ENCODE measurements at regions not wholly inside any gene's neighbourhood (a gene's known extent, or its start where the extent isn't known, plus 50 kb on each side); places are given as distances from the start of the nearest gene placed in this dataset.

DNA sequence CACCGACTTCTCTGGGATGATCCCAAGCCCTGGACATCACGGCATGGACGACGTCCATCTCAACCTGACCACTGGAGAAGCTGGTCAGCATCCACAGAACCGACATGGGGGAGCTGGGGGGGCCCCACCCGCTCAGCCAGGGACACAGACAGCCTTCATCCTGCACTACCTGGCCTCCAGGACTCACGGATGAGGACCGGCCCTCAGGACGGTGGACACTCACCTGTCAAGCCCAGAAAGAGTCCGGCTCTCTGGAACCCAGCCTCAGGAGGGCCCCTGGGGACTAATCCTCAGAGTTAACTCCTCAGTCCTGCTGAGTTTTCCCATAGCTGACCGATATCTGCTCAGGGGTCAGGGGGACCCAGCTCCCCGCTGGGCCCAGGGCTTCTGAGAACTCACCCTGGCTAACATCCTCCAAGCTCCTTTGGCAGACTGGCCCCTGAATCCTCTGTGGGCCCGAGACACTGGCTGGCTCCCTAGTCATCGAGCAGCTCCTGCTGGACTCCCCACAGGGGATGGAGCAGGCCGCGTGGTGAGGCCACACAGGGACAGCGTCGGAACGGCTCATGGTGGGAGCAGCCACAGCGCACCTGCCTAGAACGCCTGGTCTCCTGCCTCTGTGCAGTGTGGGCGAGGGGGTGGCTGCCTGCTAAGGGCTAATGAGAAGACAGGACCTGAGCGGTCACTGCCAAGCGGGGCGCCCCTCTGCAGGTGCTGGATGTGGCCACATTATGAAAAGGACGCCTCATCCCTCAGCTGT, 649.2 kb downstream of the BRD1 start:
- ChIA-PET POLR2A (no interaction called here), CTCF (no interaction called here)
- Histone ChIP-seq H3K27ac (ENCODE audit: low read length) (no peak overlapping the region), H3K4me3 (ENCODE audit: control insufficient read depth in 1 of 2, extremely low read depth in 1 of 2, low read length in 1 of 2) (no peak overlapping the region), H3K36me3 (ENCODE audit: control insufficient read depth in 2 of 2, extremely low read depth in 1 of 2, insufficient read depth in 1 of 2, low read length in 1 of 2) (no peaks in the 10 kb centered on the region), H3K9me3 (no peaks in the 10 kb centered on the region), H3K4me1 (ENCODE audit: control insufficient read depth in 1 of 2, extremely low read depth in 1 of 2, insufficient read depth in 2 of 2, low read length in 2 of 2) (no peaks in the 10 kb centered on the region), H3K27me3 (replicated peaks in 1 of 2; ENCODE audit: control insufficient read depth in 2 of 2, extremely low read depth in 1 of 2, insufficient read depth in 2 of 2, low read length in 1 of 2) (peaks cover 0 to 20% of the 10 kb centered on the region in 2 experiments)
- H3K4me3 Mint-ChIP-seq = no peak overlapping the region
- 82% methylated on average over 21 of the region's 26 CpGs for WGBS (ENCODE audit: insufficient coverage)
- no peaks in the 10 kb centered on the region for H3K9me3 Mint-ChIP-seq
- ATAC-seq (replicated peaks in 1 of 4) (no peak), DNase-seq (no peak)
- H3K27me3 Mint-ChIP-seq = peaks cover 22 to 23% of the 10 kb centered on the region in 2 donors
- H3K4me1 Mint-ChIP-seq = no peaks in the 10 kb centered on the region
- no peaks in the 10 kb centered on the region for H3K36me3 Mint-ChIP-seq
- no peak overlapping the region for H3K27ac Mint-ChIP-seq

- H3K9me3 ChIP-seq = no peaks in the 10 kb centered on the region
- no peak overlapping the region for H3K27ac ChIP-seq (ENCODE audit: low read length)
- Mint-ChIP-seq H3K27me3 (peaks cover 17 to 18% of the 10 kb centered on the region in 2 donors), H3K4me3 (no peak overlapping the region), H3K36me3 (no peaks in the 10 kb centered on the region), H3K9me3 (peaks cover 0 to under 1% (median 0%) of the 10 kb centered on the region in 3 donors), H3K4me1 (no peaks in the 10 kb centered on the region), H3K27ac (no peak overlapping the region)
- CTCF ChIA-PET = no interaction called here
- H3K4me1 ChIP-seq (ENCODE audit: control insufficient read depth in 1 of 2, extremely low read depth in 1 of 2, insufficient read depth in 2 of 2, low read length in 2 of 2) = no peaks in the 10 kb centered on the region
- POLR2A ChIA-PET = no interaction called here
- no peak overlapping the region for H3K4me3 ChIP-seq (ENCODE audit: control insufficient read depth in 1 of 2, extremely low read depth in 1 of 2, low read length in 1 of 2)
- ATAC-seq (replicated peaks in 1 of 4) (no peak), DNase-seq (no peak)
- peaks cover 0 to 20% of the 10 kb centered on the region in 2 experiments for H3K27me3 ChIP-seq (replicated peaks in 1 of 2; ENCODE audit: control insufficient read depth in 2 of 2, extremely low read depth in 1 of 2, insufficient read depth in 2 of 2, low read length in 1 of 2)
- 75% methylated on average over 11 of the region's 12 CpGs for WGBS (ENCODE audit: insufficient coverage)
- no peaks in the 10 kb centered on the region for H3K36me3 ChIP-seq (ENCODE audit: control insufficient read depth in 2 of 2, extremely low read depth in 1 of 2, insufficient read depth in 1 of 2, low read length in 1 of 2)
These were observed 650.0 kb downstream of the BRD1 start for GRCh38 chr22:49177666-49178065.

GRCh38 chr22:49176956-49177355, 650.7 kb downstream of the BRD1 start:
- ChIA-PET POLR2A (no interaction called here), CTCF (no interaction called here)
- Histone ChIP-seq H3K36me3 (ENCODE audit: control insufficient read depth in 2 of 2, extremely low read depth in 1 of 2, insufficient read depth in 1 of 2, low read length in 1 of 2) (no peaks in the 10 kb centered on the region), H3K27ac (ENCODE audit: low read length) (no peak overlapping the region), H3K9me3 (no peaks in the 10 kb centered on the region), H3K4me3 (ENCODE audit: control insufficient read depth in 1 of 2, extremely low read depth in 1 of 2, low read length in 1 of 2) (no peak overlapping the region), H3K27me3 (replicated peaks in 1 of 2; ENCODE audit: control insufficient read depth in 2 of 2, extremely low read depth in 1 of 2, insufficient read depth in 2 of 2, low read length in 1 of 2) (peaks cover 0 to 20% of the 10 kb centered on the region in 2 experiments), H3K4me1 (ENCODE audit: control insufficient read depth in 1 of 2, extremely low read depth in 1 of 2, insufficient read depth in 2 of 2, low read length in 2 of 2) (no peaks in the 10 kb centered on the region)
- Mint-ChIP-seq H3K36me3 (no peaks in the 10 kb centered on the region), H3K4me1 (no peaks in the 10 kb centered on the region), H3K9me3 (peaks cover 0 to 6% (median under 1%) of the 10 kb centered on the region in 3 donors), H3K4me3 (no peak overlapping the region), H3K27ac (no peak overlapping the region), H3K27me3 (peaks cover 14 to 15% of the 10 kb centered on the region in 2 donors)
- WGBS (ENCODE audit: insufficient coverage) = no CpG with 5 or more reads among the region's 6 CpGs
- ATAC-seq (replicated peaks in 1 of 4) (no peak), DNase-seq (no peak)

DNA sequence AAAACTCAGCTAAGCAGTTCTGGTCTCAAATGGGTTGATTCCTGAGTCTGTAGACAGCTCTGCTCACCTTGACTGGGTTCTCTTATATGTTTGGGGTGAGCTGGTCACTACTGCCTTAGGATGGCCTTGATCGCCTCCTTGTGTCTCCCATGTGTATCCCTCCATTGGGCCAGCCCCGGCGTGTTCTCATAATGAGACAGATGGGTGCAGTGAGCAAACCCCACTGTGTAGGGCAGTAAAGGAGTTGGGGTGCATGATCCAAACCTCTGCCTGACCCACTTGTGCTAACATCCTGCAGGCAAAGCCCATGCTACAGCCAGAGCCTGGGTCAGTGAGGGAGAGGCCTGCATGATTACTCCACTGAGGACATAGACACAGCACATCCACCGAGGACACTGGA, 657.6 kb downstream of the BRD1 start:
- no peak overlapping the region for H3K27ac Mint-ChIP-seq
- WGBS (ENCODE audit: insufficient coverage) = 100% methylated on average over 1 of the region's 4 CpGs
- H3K27me3 ChIP-seq (replicated peaks in 1 of 2; ENCODE audit: control insufficient read depth in 2 of 2, extremely low read depth in 1 of 2, insufficient read depth in 2 of 2, low read length in 1 of 2) = peaks cover 0 to 14% of the 10 kb centered on the region in 2 experiments
- no peaks in the 10 kb centered on the region for H3K4me1 Mint-ChIP-seq
- no peak overlapping the region for H3K4me3 Mint-ChIP-seq
- no peaks in the 10 kb centered on the region for H3K36me3 ChIP-seq (ENCODE audit: control insufficient read depth in 2 of 2, extremely low read depth in 1 of 2, insufficient read depth in 1 of 2, low read length in 1 of 2)
- no peaks in the 10 kb centered on the region for H3K9me3 ChIP-seq
- H3K27ac ChIP-seq (ENCODE audit: low read length) = no peak overlapping the region
- CTCF ChIA-PET = no interaction called here
- H3K9me3 Mint-ChIP-seq = peaks cover 2 to 15% (median 10%) of the 10 kb centered on the region in 3 donors
- no peak for DNase-seq
- no peaks in the 10 kb centered on the region for H3K4me1 ChIP-seq (ENCODE audit: control insufficient read depth in 1 of 2, extremely low read depth in 1 of 2, insufficient read depth in 2 of 2, low read length in 2 of 2)
- no peak for ATAC-seq (replicated peaks in 1 of 4)
- H3K36me3 Mint-ChIP-seq = no peaks in the 10 kb centered on the region
- POLR2A ChIA-PET = interaction anchor here in 1 of 2 donors (0.6 kb wide), 1 partner anchor 1724 kb away, joined by 3 read pairs; no protein-coding TSS in a partner anchor
- peaks cover 0 to 3% of the 10 kb centered on the region in 2 donors for H3K27me3 Mint-ChIP-seq
- no peak overlapping the region for H3K4me3 ChIP-seq (ENCODE audit: control insufficient read depth in 1 of 2, extremely low read depth in 1 of 2, low read length in 1 of 2)

GRCh38 chr22:49169074-49169744, 658.5 kb downstream of the BRD1 start:
- no peaks in the 10 kb centered on the region for H3K4me1 ChIP-seq (ENCODE audit: control insufficient read depth in 1 of 2, extremely low read depth in 1 of 2, insufficient read depth in 2 of 2, low read length in 2 of 2)
- 66% methylated on average over 12 of the region's 16 CpGs for WGBS (ENCODE audit: insufficient coverage)
- peaks cover 2 to 15% (median 10%) of the 10 kb centered on the region in 3 donors for H3K9me3 Mint-ChIP-seq
- DNase-seq (no peak), ATAC-seq (replicated peaks in 1 of 4) (no peak)
- no peak overlapping the region for H3K27ac Mint-ChIP-seq
- H3K9me3 ChIP-seq = no peaks in the 10 kb centered on the region
- H3K27me3 ChIP-seq (replicated peaks in 1 of 2; ENCODE audit: control insufficient read depth in 2 of 2, extremely low read depth in 1 of 2, insufficient read depth in 2 of 2, low read length in 1 of 2) = peaks cover 0 to 17% of the 10 kb centered on the region in 2 experiments
- H3K4me3 Mint-ChIP-seq = no peak overlapping the region
- H3K4me1 Mint-ChIP-seq = no peaks in the 10 kb centered on the region
- ChIA-PET CTCF (no interaction called here), POLR2A (no interaction called here)
- no peak overlapping the region for H3K27ac ChIP-seq (ENCODE audit: low read length)
- H3K36me3 ChIP-seq (ENCODE audit: control insufficient read depth in 2 of 2, extremely low read depth in 1 of 2, insufficient read depth in 1 of 2, low read length in 1 of 2) = no peaks in the 10 kb centered on the region
- H3K27me3 Mint-ChIP-seq = peaks cover 0 to 3% of the 10 kb centered on the region in 2 donors
- H3K4me3 ChIP-seq (ENCODE audit: control insufficient read depth in 1 of 2, extremely low read depth in 1 of 2, low read length in 1 of 2) = no peak overlapping the region
- H3K36me3 Mint-ChIP-seq = no peaks in the 10 kb centered on the region

DNA sequence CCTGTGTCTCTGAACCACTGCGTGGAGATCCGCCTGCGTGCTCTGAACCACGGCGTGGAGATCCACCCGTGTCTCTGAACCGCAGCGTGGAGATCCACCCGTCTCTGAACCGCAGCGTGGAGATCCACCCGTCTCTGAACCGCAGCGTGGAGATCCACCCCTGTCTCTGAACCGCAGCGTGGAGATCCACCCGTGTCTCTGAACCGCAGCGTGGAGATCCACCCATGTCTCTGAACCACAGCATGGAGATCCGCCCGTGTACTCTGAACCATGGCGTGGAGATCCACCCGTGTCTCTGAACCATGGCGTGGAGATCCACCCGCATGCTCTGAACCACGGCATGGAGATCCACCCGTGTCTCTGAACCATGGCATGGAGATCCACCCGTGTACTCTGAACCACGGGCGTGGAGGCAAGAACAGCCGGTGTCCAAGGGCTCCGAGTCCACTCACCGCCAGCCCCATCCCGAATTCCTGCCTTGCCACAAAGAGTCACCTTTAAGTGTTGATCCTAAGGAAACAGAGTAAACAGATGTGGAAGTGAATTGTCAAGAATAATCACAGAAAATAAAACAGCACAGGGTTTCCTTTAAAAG, 659.4 kb downstream of the BRD1 start:
- no peak overlapping the region for H3K27ac ChIP-seq (ENCODE audit: low read length)
- H3K27me3 Mint-ChIP-seq = peaks cover 0 to 3% of the 10 kb centered on the region in 2 donors
- peaks cover 2 to 15% (median 10%) of the 10 kb centered on the region in 3 donors for H3K9me3 Mint-ChIP-seq
- ATAC-seq (replicated peaks in 1 of 4) (no peak), DNase-seq (no peak)
- H3K36me3 ChIP-seq (ENCODE audit: control insufficient read depth in 2 of 2, extremely low read depth in 1 of 2, insufficient read depth in 1 of 2, low read length in 1 of 2) = no peaks in the 10 kb centered on the region
- ChIA-PET CTCF (no interaction called here), POLR2A (no interaction called here)
- no peaks in the 10 kb centered on the region for H3K4me1 ChIP-seq (ENCODE audit: control insufficient read depth in 1 of 2, extremely low read depth in 1 of 2, insufficient read depth in 2 of 2, low read length in 2 of 2)
- H3K4me1 Mint-ChIP-seq = no peaks in the 10 kb centered on the region
- no peak overlapping the region for H3K4me3 ChIP-seq (ENCODE audit: control insufficient read depth in 1 of 2, extremely low read depth in 1 of 2, low read length in 1 of 2)
- no peak overlapping the region for H3K4me3 Mint-ChIP-seq
- H3K9me3 ChIP-seq = no peaks in the 10 kb centered on the region
- H3K27me3 ChIP-seq (replicated peaks in 1 of 2; ENCODE audit: control insufficient read depth in 2 of 2, extremely low read depth in 1 of 2, insufficient read depth in 2 of 2, low read length in 1 of 2) = peaks cover 0 to 24% of the 10 kb centered on the region in 2 experiments
- WGBS (ENCODE audit: insufficient coverage) = 87% methylated on average over 34 of the region's 34 CpGs
- no peak overlapping the region for H3K27ac Mint-ChIP-seq
- H3K36me3 Mint-ChIP-seq = no peaks in the 10 kb centered on the region

Measured in T-cell (primary cell).